ENCODE measurements at regions not wholly inside any gene's neighbourhood (a gene's known extent, or its start where the extent isn't known, plus 50 kb on each side); places are given as distances from the start of the nearest gene placed in this dataset.

DNA sequence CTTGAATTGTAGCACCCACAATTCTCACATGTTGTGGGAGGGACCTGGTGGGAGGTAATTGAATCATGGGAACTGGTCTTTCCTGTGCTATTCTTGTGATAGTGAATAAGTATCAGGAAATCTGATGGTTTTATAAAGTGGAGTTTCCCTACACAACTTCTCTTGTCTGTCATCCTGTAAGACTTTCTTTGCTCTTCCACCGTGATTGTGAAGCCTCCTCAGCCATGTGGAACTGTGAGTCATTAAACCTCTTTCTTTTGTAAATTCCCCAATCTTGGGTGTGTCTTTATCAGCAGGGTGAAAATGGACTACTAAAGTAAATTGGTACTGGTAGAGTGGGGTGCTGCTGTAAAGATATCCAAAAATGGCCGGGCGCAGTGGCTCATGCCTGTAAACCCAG lies 215.6 kb downstream of the LIG4 start:
- Histone ChIP-seq H2AFZ (ENCODE audit: low read length) (no peak overlapping the region), H3K27me3 (ENCODE audit: insufficient read depth, low read length, poor library complexity, severe bottlenecking) (no peaks in the 10 kb centered on the region), H4K20me1 (ENCODE audit: insufficient read depth, low read length, poor library complexity, severe bottlenecking) (no peaks in the 10 kb centered on the region), H3K36me3 (ENCODE audit: insufficient read depth, low read length) (no peaks in the 10 kb centered on the region), H3K4me3 (ENCODE audit: low read length, poor library complexity, severe bottlenecking) (no peak overlapping the region), H3K9me2 (replicated peaks; ENCODE audit: low read depth, low read length) (no peaks in the 10 kb centered on the region), H3F3A (ENCODE audit: low read depth) (no peaks in the 10 kb centered on the region), H3K4me2 (ENCODE audit: low read depth, low read length, poor library complexity, severe bottlenecking) (no peak overlapping the region), H3K9me3 (ENCODE audit: insufficient read depth, low read depth, low read length) (no peaks in the 10 kb centered on the region), H3K4me1 (ENCODE audit: insufficient read depth, low read length, poor library complexity, severe bottlenecking) (no peaks in the 10 kb centered on the region), H3K9ac (ENCODE audit: low read depth, low read length, poor library complexity, severe bottlenecking) (no peak overlapping the region), H3K79me2 (ENCODE audit: insufficient read depth, low read length) (no peaks in the 10 kb centered on the region)
- no peak for TF ChIP-seq EZH2phosphoT487 (IDR thresholded peaks at IDR 0.05; ENCODE audit: borderline replicate concordance)
- TF ChIP-seq, protein P1, sequence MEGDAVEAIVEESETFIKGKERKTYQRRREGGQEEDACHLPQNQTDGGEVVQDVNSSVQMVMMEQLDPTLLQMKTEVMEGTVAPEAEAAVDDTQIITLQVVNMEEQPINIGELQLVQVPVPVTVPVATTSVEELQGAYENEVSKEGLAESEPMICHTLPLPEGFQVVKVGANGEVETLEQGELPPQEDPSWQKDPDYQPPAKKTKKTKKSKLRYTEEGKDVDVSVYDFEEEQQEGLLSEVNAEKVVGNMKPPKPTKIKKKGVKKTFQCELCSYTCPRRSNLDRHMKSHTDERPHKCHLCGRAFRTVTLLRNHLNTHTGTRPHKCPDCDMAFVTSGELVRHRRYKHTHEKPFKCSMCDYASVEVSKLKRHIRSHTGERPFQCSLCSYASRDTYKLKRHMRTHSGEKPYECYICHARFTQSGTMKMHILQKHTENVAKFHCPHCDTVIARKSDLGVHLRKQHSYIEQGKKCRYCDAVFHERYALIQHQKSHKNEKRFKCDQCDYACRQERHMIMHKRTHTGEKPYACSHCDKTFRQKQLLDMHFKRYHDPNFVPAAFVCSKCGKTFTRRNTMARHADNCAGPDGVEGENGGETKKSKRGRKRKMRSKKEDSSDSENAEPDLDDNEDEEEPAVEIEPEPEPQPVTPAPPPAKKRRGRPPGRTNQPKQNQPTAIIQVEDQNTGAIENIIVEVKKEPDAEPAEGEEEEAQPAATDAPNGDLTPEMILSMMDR (conservative IDR thresholded peaks at IDR 0.05; ENCODE audit: low read length), result no peak

DNA sequence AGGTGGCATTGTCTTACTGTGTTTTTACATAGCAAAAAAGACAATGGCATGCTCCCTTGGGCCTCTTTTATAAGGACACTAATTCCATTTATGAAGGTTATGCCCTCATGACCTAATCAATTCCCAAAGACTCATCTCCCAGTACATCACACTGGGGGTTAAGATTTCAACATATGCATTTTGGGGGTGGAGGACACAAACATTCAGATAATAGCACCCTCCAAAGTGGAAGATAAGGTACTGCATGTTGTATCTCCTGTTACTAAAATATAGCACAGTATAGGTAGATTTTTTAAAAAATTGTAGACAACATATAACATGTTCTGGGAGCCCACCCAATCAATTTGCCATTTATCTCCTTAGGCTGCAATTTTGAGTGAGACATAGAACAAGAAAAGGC lies 221.2 kb downstream of the LIG4 start:
- H3K9me2 ChIP-seq (replicated peaks; ENCODE audit: low read depth, low read length), result no peaks in the 10 kb centered on the region

DNA sequence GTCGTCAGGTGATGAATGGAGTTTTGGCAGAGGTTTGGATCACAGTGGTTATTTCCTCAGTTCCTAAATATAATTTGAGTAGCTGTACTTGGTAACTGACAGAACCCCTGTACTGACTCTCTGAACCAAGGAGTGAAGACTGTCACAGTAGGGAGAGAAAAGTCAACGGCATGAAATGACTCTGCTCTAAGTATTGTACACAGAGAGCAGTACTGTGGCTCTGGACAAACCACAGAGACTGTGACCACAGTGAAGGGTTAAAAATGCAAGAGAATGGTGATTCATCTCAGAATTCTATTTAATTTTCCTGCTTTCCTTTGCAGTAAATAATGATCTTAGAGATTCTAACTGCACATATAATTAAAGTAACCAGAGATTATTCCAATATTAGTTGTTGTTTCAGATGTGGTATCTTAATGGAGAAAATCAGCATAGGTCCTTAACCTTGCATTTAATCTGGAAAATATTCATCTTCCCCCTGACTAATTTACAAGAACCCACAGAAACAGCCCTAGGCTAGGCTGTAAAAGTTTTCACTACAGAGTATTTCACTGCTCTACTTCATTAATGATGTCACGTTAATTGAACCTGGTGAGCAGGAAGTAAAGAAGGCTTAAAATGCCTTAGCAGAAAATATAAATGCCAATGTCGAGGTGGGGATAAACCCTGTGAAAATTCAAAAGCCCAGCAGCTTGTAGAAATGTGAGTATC lies 221.9 kb downstream of the LIG4 start:
- no peaks in the 10 kb centered on the region for H3K36me3 ChIP-seq (ENCODE audit: insufficient read depth, low read length)
- no peaks in the 10 kb centered on the region for H3K9me3 ChIP-seq (ENCODE audit: insufficient read depth, low read depth, low read length)
- H3K27me3 ChIP-seq (ENCODE audit: insufficient read depth, low read length, poor library complexity, severe bottlenecking), result no peaks in the 10 kb centered on the region
- no peak overlapping the region for H3K4me3 ChIP-seq (ENCODE audit: low read length, poor library complexity, severe bottlenecking)
- no peaks in the 10 kb centered on the region for H3K9me2 ChIP-seq (replicated peaks; ENCODE audit: low read depth, low read length)
- H3K9ac ChIP-seq (ENCODE audit: low read depth, low read length, poor library complexity, severe bottlenecking), result no peak overlapping the region
- no peak overlapping the region for H2AFZ ChIP-seq (ENCODE audit: low read length)
- H3K79me2 ChIP-seq (ENCODE audit: insufficient read depth, low read length), result no peaks in the 10 kb centered on the region
- no peaks in the 10 kb centered on the region for H3F3A ChIP-seq (ENCODE audit: low read depth)
- no peak overlapping the region for H3K4me2 ChIP-seq (ENCODE audit: low read depth, low read length, poor library complexity, severe bottlenecking)
- no peaks in the 10 kb centered on the region for H3K4me1 ChIP-seq (ENCODE audit: insufficient read depth, low read length, poor library complexity, severe bottlenecking)
- H4K20me1 ChIP-seq (ENCODE audit: insufficient read depth, low read length, poor library complexity, severe bottlenecking), result no peaks in the 10 kb centered on the region
- no peak for TF ChIP-seq EZH2phosphoT487 (IDR thresholded peaks at IDR 0.05; ENCODE audit: borderline replicate concordance)
- TF ChIP-seq, protein P1 (conservative IDR thresholded peaks at IDR 0.05; ENCODE audit: low read length), result no peak

More for the DNA sequence above, 221.2 kb downstream of the LIG4 start:
- H3K27me3 ChIP-seq (ENCODE audit: insufficient read depth, low read length, poor library complexity, severe bottlenecking), result no peaks in the 10 kb centered on the region
- H3K9me3 ChIP-seq (ENCODE audit: insufficient read depth, low read depth, low read length), result no peaks in the 10 kb centered on the region
- TF ChIP-seq, protein P1 (conservative IDR thresholded peaks at IDR 0.05; ENCODE audit: low read length), result no peak
- TF ChIP-seq EZH2phosphoT487 (IDR thresholded peaks at IDR 0.05; ENCODE audit: borderline replicate concordance), result no peak
- no peak overlapping the region for H3K4me2 ChIP-seq (ENCODE audit: low read depth, low read length, poor library complexity, severe bottlenecking)
- no peak overlapping the region for H3K9ac ChIP-seq (ENCODE audit: low read depth, low read length, poor library complexity, severe bottlenecking)
- H2AFZ ChIP-seq (ENCODE audit: low read length), result no peak overlapping the region
- no peaks in the 10 kb centered on the region for H3F3A ChIP-seq (ENCODE audit: low read depth)
- H3K36me3 ChIP-seq (ENCODE audit: insufficient read depth, low read length), result no peaks in the 10 kb centered on the region
- H3K79me2 ChIP-seq (ENCODE audit: insufficient read depth, low read length), result no peaks in the 10 kb centered on the region
- H3K4me1 ChIP-seq (ENCODE audit: insufficient read depth, low read length, poor library complexity, severe bottlenecking), result no peaks in the 10 kb centered on the region
- no peaks in the 10 kb centered on the region for H4K20me1 ChIP-seq (ENCODE audit: insufficient read depth, low read length, poor library complexity, severe bottlenecking)
- H3K4me3 ChIP-seq (ENCODE audit: low read length, poor library complexity, severe bottlenecking), result no peak overlapping the region
